ENCODE measurements at regions not wholly inside any gene's neighbourhood (a gene's known extent, or its start where the extent isn't known, plus 50 kb on each side); places are given as distances from the start of the nearest gene placed in this dataset.
A peak's percentile ranks its signal among the peaks of the same experiment; 100 is the strongest.

GRCh38 chr14:23727566-23728335, 91.6 kb downstream of the DHRS2 start:
- DNase-seq, result peak; percentile 56
- Histone ChIP-seq H3K23ac (ENCODE audit: insufficient read length, low read depth, low read length) (no peak overlapping the region), H3K4ac (ENCODE audit: low read depth, low read length) (no peak overlapping the region), H3K9me3 (ENCODE audit: control insufficient read depth, low read depth, low read length) (no peaks in the 10 kb centered on the region), H2BK20ac (ENCODE audit: low read depth, low read length, poor library complexity, severe bottlenecking) (no peak overlapping the region), H2BK12ac (ENCODE audit: insufficient read length, low read depth, low read length) (no peak overlapping the region), H2BK15ac (ENCODE audit: low read depth, low read length) (no peak overlapping the region), H3T11ph (ENCODE audit: low read length) (no peak overlapping the region), H3K14ac (ENCODE audit: insufficient read depth, low read length) (no peak overlapping the region), H3K4me2 (ENCODE audit: insufficient read depth, insufficient read length, low read length) (no peak overlapping the region), H2AK5ac (ENCODE audit: insufficient read length, low read length) (no peak overlapping the region), H2BK5ac (ENCODE audit: insufficient read length, low read length) (no peak overlapping the region), H3K4me1 (ENCODE audit: insufficient read depth, low read length) (no peaks in the 10 kb centered on the region), H3K27me3 (ENCODE audit: insufficient read depth, low read length) (no peaks in the 10 kb centered on the region), H4K20me1 (ENCODE audit: control insufficient read depth, insufficient read depth, insufficient read length) (no peaks in the 10 kb centered on the region), H2AFZ (ENCODE audit: low read length) (no peak overlapping the region), H3K9ac (ENCODE audit: extremely low read depth, insufficient read length, low read length) (no peak overlapping the region), H3K23me2 (ENCODE audit: insufficient read length, low read depth, low read length, poor library complexity, severe bottlenecking) (no peaks in the 10 kb centered on the region), H3K79me2 (ENCODE audit: insufficient read depth, low read length) (no peaks in the 10 kb centered on the region), H4K8ac (replicated peaks; ENCODE audit: insufficient read length, low read depth, low read length) (no peak overlapping the region), H2BK120ac (ENCODE audit: low read depth, low read length, poor library complexity, severe bottlenecking) (no peak overlapping the region), H4K5ac (ENCODE audit: insufficient read length, low read depth, low read length) (no peak overlapping the region), H3K56ac (ENCODE audit: insufficient read length, low read depth, low read length) (no peak overlapping the region), H3K18ac (ENCODE audit: insufficient read length, low read depth, low read length) (no peak overlapping the region), H3K79me1 (ENCODE audit: insufficient read depth, low read depth, low read length, poor library complexity, severe bottlenecking) (no peaks in the 10 kb centered on the region), H3K27ac (ENCODE audit: insufficient read length, low read depth, low read length) (no peak overlapping the region), H4K91ac (ENCODE audit: insufficient read length, low read depth, low read length) (no peak overlapping the region)
- TF ChIP-seq CTCF (conservative IDR thresholded peaks at IDR 0.05), result peak; percentile 59
- H3K4me3 Mint-ChIP-seq, result no peak overlapping the region
- no peaks in the 10 kb centered on the region for H3K4me1 Mint-ChIP-seq
- peaks cover 3% of the 10 kb centered on the region for H3K27me3 Mint-ChIP-seq (ENCODE audit: low read depth)
- no peaks in the 10 kb centered on the region for H3K36me3 Mint-ChIP-seq (ENCODE audit: insufficient read depth in 1 of 3, low read depth in 3 of 3)
- no CpG with 5 or more reads among the region's 5 CpGs for WGBS (ENCODE audit: extremely low coverage, insufficient read length, low lambda C conversion rate)
- H3K27ac Mint-ChIP-seq, result no peak overlapping the region
- H3K9me3 Mint-ChIP-seq, result peaks cover 0 to 44% of the 10 kb centered on the region in 2 experiments; a peak in 2 of 5 replicates
